IMR-90 (cell line): ENCODE measurements at regions not wholly inside any gene's neighbourhood (a gene's known extent, or its start where the extent isn't known, plus 50 kb on each side); places are given as distances from the start of the nearest gene placed in this dataset.

Experiments
- BHLHE40 ChIP-seq: fragments of 150-350 bp; IDR thresholded peaks from 2 replicates; pipeline ENCODE4 v1.6.1; 2016; ENCODE audit warnings: mild to moderate bottlenecking, low read depth, low read length
- CHD1 ChIP-seq: IDR thresholded peaks from 2 replicates; pipeline ENCODE4 v1.6.1; 2012; ENCODE audit warnings: low read depth, low read length, improper control_type of control experiment
- MXI1 ChIP-seq: IDR thresholded peaks from 2 replicates; pipeline ENCODE4 v1.6.1; 2012; ENCODE audit warnings: low read depth, mild to moderate bottlenecking, low read length, moderate library complexity, borderline replicate concordance
- POLR2A ChIP-seq: IDR thresholded peaks from 2 replicates; pipeline ENCODE4 v1.6.1; 2012; ENCODE audit warnings: mild to moderate bottlenecking, low read depth, low read length
- RAD21 ChIP-seq: IDR thresholded peaks from 2 replicates; pipeline ENCODE4 v1.6.1; 2012; ENCODE audit warnings: low read length, improper control_type of control experiment
- TF ChIP-seq, protein P1 (sequence below): fragments of 150-350 bp; IDR thresholded peaks from 2 replicates; pipeline ENCODE4 v1.6.1; 2017; ENCODE audit warnings: mild to moderate bottlenecking, antibody characterized with exemption, low read length, low read depth
- TF ChIP-seq, protein P2 (sequence below): conservative IDR thresholded peaks from 2 replicates; pipeline ENCODE4 v1.5.1; 2012; ENCODE audit warnings: mild to moderate bottlenecking, low read depth, low read length, improper control_type of control experiment

DNA sequence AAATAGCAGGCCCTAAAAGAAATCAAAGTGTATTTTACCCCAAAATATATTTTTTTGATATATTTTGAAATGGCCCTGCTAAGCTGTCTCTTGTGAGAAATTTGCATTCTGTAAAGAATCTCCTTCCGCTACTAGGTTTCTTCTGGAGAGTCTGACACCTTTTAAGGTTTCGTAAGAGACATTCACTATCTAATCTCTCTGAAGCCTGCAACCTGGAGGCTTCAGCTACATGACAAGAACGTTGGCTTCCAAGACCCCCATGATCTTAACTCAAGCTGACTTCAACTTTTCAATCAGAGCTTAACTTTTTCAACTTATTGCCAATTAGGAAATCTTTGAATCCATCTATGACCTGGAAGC, 1894.9 kb upstream of the LRRTM1 start:
- TF ChIP-seq POLR2A: no peak
- TF ChIP-seq, protein P1, sequence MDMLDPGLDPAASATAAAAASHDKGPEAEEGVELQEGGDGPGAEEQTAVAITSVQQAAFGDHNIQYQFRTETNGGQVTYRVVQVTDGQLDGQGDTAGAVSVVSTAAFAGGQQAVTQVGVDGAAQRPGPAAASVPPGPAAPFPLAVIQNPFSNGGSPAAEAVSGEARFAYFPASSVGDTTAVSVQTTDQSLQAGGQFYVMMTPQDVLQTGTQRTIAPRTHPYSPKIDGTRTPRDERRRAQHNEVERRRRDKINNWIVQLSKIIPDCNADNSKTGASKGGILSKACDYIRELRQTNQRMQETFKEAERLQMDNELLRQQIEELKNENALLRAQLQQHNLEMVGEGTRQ: no peak
- TF ChIP-seq, protein P2, sequence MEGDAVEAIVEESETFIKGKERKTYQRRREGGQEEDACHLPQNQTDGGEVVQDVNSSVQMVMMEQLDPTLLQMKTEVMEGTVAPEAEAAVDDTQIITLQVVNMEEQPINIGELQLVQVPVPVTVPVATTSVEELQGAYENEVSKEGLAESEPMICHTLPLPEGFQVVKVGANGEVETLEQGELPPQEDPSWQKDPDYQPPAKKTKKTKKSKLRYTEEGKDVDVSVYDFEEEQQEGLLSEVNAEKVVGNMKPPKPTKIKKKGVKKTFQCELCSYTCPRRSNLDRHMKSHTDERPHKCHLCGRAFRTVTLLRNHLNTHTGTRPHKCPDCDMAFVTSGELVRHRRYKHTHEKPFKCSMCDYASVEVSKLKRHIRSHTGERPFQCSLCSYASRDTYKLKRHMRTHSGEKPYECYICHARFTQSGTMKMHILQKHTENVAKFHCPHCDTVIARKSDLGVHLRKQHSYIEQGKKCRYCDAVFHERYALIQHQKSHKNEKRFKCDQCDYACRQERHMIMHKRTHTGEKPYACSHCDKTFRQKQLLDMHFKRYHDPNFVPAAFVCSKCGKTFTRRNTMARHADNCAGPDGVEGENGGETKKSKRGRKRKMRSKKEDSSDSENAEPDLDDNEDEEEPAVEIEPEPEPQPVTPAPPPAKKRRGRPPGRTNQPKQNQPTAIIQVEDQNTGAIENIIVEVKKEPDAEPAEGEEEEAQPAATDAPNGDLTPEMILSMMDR: no peak
- TF ChIP-seq BHLHE40: no peak
- no peak for TF ChIP-seq RAD21
- TF ChIP-seq CHD1: no peak
- no peak for TF ChIP-seq MXI1
